Ovary (tissue), 3 donors: ENCODE measurements at regions not wholly inside any gene's neighbourhood (a gene's known extent, or its start where the extent isn't known, plus 50 kb on each side); places are given as distances from the start of the nearest gene placed in this dataset.

Experiments used
- EP300 ChIP-seq: sonication (generic); formaldehyde crosslinking; IDR thresholded peaks from one replicate; pipeline ENCODE4 v1.6.1; 2017; ENCODE audit warnings: antibody characterized with exemption
- POLR2A ChIP-seq: fragments of 450-650 bp; IDR thresholded peaks from one replicate; pipeline ENCODE4 v1.6.1; 2017; ENCODE audit warnings: antibody characterized with exemption, mild to moderate bottlenecking, moderate library complexity
- TF ChIP-seq, protein P1 (sequence below), 3 donors: fragments of 450-650 bp in 2 of 3; fragments of 200-600 bp in 1 of 3; IDR thresholded peaks; one replicate each; pipeline versions ENCODE4 v1.5.1 to v1.8.0; 2016 to 2022; ENCODE audit warnings: antibody characterized with exemption in 3 of 3, mild to moderate bottlenecking in 1 of 3
- donor health status: DM: no; HTN: no; CAD: no.

DNA sequence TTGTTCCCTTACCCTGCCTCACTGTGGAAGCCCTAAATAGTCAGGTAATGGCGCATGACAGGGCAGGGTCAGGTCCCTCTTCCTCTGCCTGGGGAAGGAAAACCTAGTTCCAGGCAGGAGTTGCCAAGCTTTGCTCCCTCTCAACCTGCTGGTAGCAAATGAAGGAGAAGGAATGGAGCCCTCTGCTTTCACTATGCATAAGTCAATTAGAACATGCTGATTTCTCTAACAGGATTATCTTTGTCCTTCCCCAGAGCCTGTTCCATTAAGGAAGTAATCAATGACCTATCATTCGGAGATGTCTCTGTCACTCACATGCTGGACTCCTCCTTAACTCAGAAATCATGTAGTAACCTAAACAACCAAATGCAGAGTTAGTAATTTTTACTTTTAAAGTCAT lies 161.8 kb upstream of the NFIA start:
- TF ChIP-seq, protein P1, sequence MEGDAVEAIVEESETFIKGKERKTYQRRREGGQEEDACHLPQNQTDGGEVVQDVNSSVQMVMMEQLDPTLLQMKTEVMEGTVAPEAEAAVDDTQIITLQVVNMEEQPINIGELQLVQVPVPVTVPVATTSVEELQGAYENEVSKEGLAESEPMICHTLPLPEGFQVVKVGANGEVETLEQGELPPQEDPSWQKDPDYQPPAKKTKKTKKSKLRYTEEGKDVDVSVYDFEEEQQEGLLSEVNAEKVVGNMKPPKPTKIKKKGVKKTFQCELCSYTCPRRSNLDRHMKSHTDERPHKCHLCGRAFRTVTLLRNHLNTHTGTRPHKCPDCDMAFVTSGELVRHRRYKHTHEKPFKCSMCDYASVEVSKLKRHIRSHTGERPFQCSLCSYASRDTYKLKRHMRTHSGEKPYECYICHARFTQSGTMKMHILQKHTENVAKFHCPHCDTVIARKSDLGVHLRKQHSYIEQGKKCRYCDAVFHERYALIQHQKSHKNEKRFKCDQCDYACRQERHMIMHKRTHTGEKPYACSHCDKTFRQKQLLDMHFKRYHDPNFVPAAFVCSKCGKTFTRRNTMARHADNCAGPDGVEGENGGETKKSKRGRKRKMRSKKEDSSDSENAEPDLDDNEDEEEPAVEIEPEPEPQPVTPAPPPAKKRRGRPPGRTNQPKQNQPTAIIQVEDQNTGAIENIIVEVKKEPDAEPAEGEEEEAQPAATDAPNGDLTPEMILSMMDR (IDR thresholded peaks at IDR 0.05), result no peak
- TF ChIP-seq POLR2A, result no peak
- TF ChIP-seq EP300, result no peak
